Endothelial cell (in vitro differentiated cells): ENCODE measurements at regions not wholly inside any gene's neighbourhood (a gene's known extent, or its start where the extent isn't known, plus 50 kb on each side); places are given as distances from the start of the nearest gene placed in this dataset.

ENCODE experiments used
- DNase-seq: peaks from one replicate; pipeline ENCODE4 v3.0.0; 2021; ENCODE audit warnings: low spot score
- H3K27ac Mint-ChIP-seq: one replicate; pipeline ENCODE4 v1.8.0; 2021; ENCODE audit warnings: mixed read lengths, inconsistent platforms; ENCODE audit not compliant: unreplicated experiment
- H3K27me3 Mint-ChIP-seq: one replicate; pipeline ENCODE4 v1.8.0; 2021; ENCODE audit warnings: mild to moderate bottlenecking, moderate library complexity, mixed read lengths, inconsistent platforms; ENCODE audit not compliant: unreplicated experiment
- H3K36me3 Mint-ChIP-seq: one replicate; pipeline ENCODE4 v1.8.0; 2021; ENCODE audit warnings: mild to moderate bottlenecking, low read depth, mixed read lengths, inconsistent platforms; ENCODE audit not compliant: unreplicated experiment
- H3K4me1 Mint-ChIP-seq: one replicate; pipeline ENCODE4 v1.8.0; 2021; ENCODE audit warnings: mild to moderate bottlenecking, mixed read lengths, inconsistent platforms; ENCODE audit not compliant: unreplicated experiment
- H3K4me3 Mint-ChIP-seq: one replicate; pipeline ENCODE4 v1.8.0; 2021; ENCODE audit warnings: mild to moderate bottlenecking, mixed read lengths, inconsistent platforms; ENCODE audit not compliant: unreplicated experiment
- H3K9me3 Mint-ChIP-seq: one replicate; pipeline ENCODE4 v1.8.0; 2021; ENCODE audit warnings: mixed read lengths, inconsistent platforms; ENCODE audit not compliant: unreplicated experiment
- CTCF ChIP-seq: fragments of 200-600 bp; sonication (generic); IDR thresholded peaks from one replicate; pipeline ENCODE4 v1.5.0; 2021; ENCODE audit warnings: antibody characterized with exemption; ENCODE audit not compliant: unreplicated experiment

DNA sequence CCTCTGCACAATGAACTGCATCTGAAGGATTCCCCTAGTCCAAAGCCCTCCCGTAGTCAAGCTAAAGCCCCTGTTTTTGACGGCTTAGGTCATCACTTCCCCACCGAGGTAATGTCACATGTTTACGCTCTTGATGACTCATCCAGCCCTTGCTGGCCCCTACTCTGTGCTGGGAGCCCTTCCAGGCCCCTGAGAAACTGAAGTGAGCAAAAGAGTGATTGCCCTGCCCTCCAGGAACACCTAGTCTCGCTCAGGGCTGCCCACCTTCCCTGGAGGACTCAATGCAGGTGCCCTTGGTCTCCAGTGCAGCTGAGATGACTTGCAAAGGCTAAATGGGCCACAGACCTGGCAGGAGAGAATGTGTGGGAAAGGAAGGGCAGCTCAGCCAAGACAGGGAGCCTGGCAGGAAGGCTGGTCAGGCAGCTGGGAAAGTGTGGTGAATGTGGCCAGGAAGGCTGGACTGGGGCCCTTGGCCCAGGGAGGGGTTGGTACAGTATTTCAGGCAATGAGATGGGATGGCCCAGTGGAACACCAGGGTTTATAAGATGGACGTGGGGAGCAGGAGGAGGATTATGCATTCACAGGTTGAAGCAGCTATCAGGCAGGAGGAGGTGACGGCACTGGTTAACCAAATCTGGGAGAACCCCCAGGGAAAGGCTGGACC lies 345.6 kb downstream of the NPHP4 start:
- DNase-seq: no peak
- Mint-ChIP-seq H3K27me3 (peaks cover 16% of the 10 kb centered on the region), H3K4me3 (no peak overlapping the region), H3K36me3 (no peaks in the 10 kb centered on the region), H3K9me3 (no peaks in the 10 kb centered on the region), H3K4me1 (peaks cover 13% of the 10 kb centered on the region), H3K27ac (no peak overlapping the region)
- no peak for TF ChIP-seq CTCF

DNA sequence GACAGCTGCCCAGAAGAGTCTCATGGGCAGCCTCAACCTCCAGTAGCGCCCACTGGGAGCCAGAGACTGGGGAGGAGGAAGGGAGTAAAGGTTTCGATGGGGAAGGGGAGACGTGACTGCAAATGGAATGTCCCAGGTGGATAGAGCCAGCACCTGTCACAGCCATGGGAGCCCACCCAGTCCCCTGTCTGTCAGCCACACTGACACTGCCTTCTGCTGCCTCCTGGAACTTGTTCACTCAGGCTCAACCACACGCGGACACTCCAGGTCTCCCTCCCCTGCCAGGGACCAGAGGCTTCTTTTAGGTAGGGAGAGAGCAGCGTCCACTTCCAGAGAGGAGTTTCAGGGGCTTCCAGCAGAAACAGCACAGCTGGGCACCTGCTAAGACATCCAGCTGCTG lies 346.3 kb downstream of the NPHP4 start:
- Mint-ChIP-seq H3K4me1 (peaks cover 14% of the 10 kb centered on the region), H3K4me3 (no peak overlapping the region), H3K27me3 (peaks cover 17% of the 10 kb centered on the region), H3K36me3 (no peaks in the 10 kb centered on the region), H3K27ac (no peak overlapping the region), H3K9me3 (no peaks in the 10 kb centered on the region)
- DNase-seq: no peak
- no peak for TF ChIP-seq CTCF

DNA sequence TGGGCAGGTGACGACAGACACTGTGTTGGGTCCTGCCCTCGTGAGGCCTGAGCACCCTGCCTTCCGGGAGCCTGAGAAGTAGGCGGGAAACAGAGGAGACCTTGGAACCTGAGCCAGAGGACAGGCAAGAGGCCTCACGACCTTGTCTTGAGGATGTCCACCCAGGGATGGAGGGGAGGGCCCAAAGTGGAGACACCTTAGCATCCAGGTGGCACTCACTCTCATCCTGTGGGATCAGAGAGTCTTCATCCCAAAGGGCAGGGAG lies 347.2 kb downstream of the NPHP4 start:
- DNase-seq: no peak
- H3K9me3 Mint-ChIP-seq: no peaks in the 10 kb centered on the region
- H3K27ac Mint-ChIP-seq: no peak overlapping the region
- TF ChIP-seq CTCF: no peak
- peaks cover 14% of the 10 kb centered on the region for H3K4me1 Mint-ChIP-seq
- H3K4me3 Mint-ChIP-seq: no peak overlapping the region
- H3K36me3 Mint-ChIP-seq: no peaks in the 10 kb centered on the region
- peaks cover 15% of the 10 kb centered on the region for H3K27me3 Mint-ChIP-seq

DNA sequence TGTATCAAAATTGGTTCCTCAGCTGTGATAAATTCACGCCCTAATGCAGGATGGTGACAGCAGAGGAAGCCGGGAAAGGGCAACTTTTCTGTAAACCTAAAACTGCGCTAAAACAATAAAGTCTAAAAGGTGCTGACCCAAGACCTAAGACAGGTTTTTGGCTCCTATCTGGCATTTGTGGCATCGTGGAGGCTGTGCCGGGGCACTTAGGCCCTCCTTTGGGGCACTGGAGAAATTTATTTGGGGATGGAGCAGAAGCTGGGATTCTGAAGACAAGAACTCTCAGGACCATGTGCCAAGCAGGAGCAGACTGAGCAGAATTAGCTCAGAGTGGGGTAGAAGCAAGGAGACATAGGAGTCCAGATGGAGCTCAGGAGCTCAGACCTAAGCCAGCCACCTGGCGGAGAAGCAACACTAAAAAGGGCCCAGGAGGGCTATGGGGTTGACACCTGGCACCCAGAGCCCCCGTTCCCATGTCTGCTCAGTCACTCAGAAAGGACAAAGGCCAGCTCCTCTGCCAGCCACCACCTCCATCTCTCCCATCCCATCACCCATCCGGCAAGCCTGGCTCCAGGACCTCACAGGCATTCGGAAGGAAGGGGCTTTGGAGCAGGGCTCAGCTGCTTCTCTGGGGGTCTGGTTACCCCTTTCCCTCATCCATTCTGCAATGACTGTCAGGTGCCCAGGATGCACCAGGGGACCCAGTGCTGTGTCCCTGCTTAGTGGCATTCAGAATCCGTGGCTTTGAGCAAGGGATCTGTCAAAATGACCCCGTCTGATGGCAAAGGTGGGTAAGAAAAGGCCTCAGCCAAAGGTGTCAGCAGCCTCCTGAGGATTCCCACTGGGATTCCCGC lies 347.7 kb downstream of the NPHP4 start:
- no peaks in the 10 kb centered on the region for H3K36me3 Mint-ChIP-seq
- peaks cover 15% of the 10 kb centered on the region for H3K27me3 Mint-ChIP-seq
- H3K4me3 Mint-ChIP-seq: no peak overlapping the region
- no peak for TF ChIP-seq CTCF
- H3K4me1 Mint-ChIP-seq: peaks cover 14% of the 10 kb centered on the region
- no peaks in the 10 kb centered on the region for H3K9me3 Mint-ChIP-seq
- no peak for DNase-seq
- no peak overlapping the region for H3K27ac Mint-ChIP-seq
